Activated T-cell treated with anti-CD3 and anti-CD28 coated beads, Interleukin-2, amount 50 U/mL, for 4 hours (primary cell): ENCODE measurements at regions not wholly inside any gene's neighbourhood (a gene's known extent, or its start where the extent isn't known, plus 50 kb on each side); places are given as distances from the start of the nearest gene placed in this dataset.

Source experiments
- ATAC-seq, 2 donors: fragments of 200-7000 bp; cut with Tn5 transposase; one replicate each; pipeline ENCODE4 v1.10.0; 2021
- DNase-seq: peaks from one replicate; pipeline ENCODE4 v3.0.0-alpha.2; 2020
- H3K27me3 Mint-ChIP-seq: one replicate; pipeline ENCODE4 v1.8.0; 2021; ENCODE audit warnings: low read depth, mixed read lengths
- H3K36me3 Mint-ChIP-seq: one replicate; pipeline ENCODE4 v1.8.0; 2022; ENCODE audit warnings: mixed read lengths; ENCODE audit not compliant: insufficient read depth
- H3K4me1 Mint-ChIP-seq: one replicate; pipeline ENCODE4 v1.8.0; 2021; ENCODE audit warnings: low read depth, mixed read lengths
- H3K4me3 Mint-ChIP-seq: one replicate; pipeline ENCODE4 v1.8.0; 2021; ENCODE audit warnings: mild to moderate bottlenecking, moderate library complexity, mixed read lengths
- H3K9me3 Mint-ChIP-seq: one replicate; pipeline ENCODE4 v1.8.0; 2021; ENCODE audit warnings: mixed read lengths

GRCh38 chr10:4719036-4719435 is 107.0 kb upstream of the AKR1E2 start:
- H3K36me3 Mint-ChIP-seq: no peaks in the 10 kb centered on the region
- no peaks in the 10 kb centered on the region for H3K9me3 Mint-ChIP-seq
- ATAC-seq: no peak
- H3K4me3 Mint-ChIP-seq: no peak overlapping the region
- DNase-seq: no peak
- H3K27me3 Mint-ChIP-seq: peaks cover 15% of the 10 kb centered on the region
- no peaks in the 10 kb centered on the region for H3K4me1 Mint-ChIP-seq

GRCh38 chr10:4718544-4718943 is 107.5 kb upstream of the AKR1E2 start:
- H3K27me3 Mint-ChIP-seq: peaks cover 15% of the 10 kb centered on the region
- H3K4me3 Mint-ChIP-seq: no peak overlapping the region
- no peaks in the 10 kb centered on the region for H3K4me1 Mint-ChIP-seq
- H3K36me3 Mint-ChIP-seq: no peaks in the 10 kb centered on the region
- no peak for ATAC-seq
- H3K9me3 Mint-ChIP-seq: no peaks in the 10 kb centered on the region
- DNase-seq: no peak

GRCh38 chr10:4717670-4718069 is 108.3 kb upstream of the AKR1E2 start:
- Mint-ChIP-seq H3K4me3 (no peak overlapping the region), H3K9me3 (no peaks in the 10 kb centered on the region), H3K36me3 (no peaks in the 10 kb centered on the region), H3K27me3 (peaks cover 15% of the 10 kb centered on the region), H3K4me1 (no peaks in the 10 kb centered on the region)
- DNase-seq (no peak), ATAC-seq (no peak)

- no peaks in the 10 kb centered on the region for H3K36me3 Mint-ChIP-seq
- H3K9me3 Mint-ChIP-seq: no peaks in the 10 kb centered on the region
- peaks cover 24% of the 10 kb centered on the region for H3K27me3 Mint-ChIP-seq
- no peak overlapping the region for H3K4me3 Mint-ChIP-seq
- DNase-seq: no peak
- no peaks in the 10 kb centered on the region for H3K4me1 Mint-ChIP-seq
- no peak for ATAC-seq
Observed at GRCh38 chr10:4710858-4711257, 115.1 kb upstream of the AKR1E2 start.

- no peak for ATAC-seq
- H3K36me3 Mint-ChIP-seq: no peaks in the 10 kb centered on the region
- H3K9me3 Mint-ChIP-seq: no peaks in the 10 kb centered on the region
- no peaks in the 10 kb centered on the region for H3K4me1 Mint-ChIP-seq
- DNase-seq: no peak
- no peak overlapping the region for H3K4me3 Mint-ChIP-seq
- peaks cover 24% of the 10 kb centered on the region for H3K27me3 Mint-ChIP-seq
Observed at GRCh38 chr10:4708123-4708759, 117.8 kb upstream of the AKR1E2 start.

- no peak for ATAC-seq
- no peak for DNase-seq
Observed at GRCh38 chr10:4707221-4707620, 118.8 kb upstream of the AKR1E2 start.

GRCh38 chr10:4704034-4704545 is 121.9 kb upstream of the AKR1E2 start:
- Mint-ChIP-seq H3K4me1 (no peaks in the 10 kb centered on the region), H3K36me3 (no peaks in the 10 kb centered on the region), H3K27me3 (peaks cover 24% of the 10 kb centered on the region), H3K9me3 (no peaks in the 10 kb centered on the region), H3K4me3 (no peak overlapping the region)
- ATAC-seq: no peak
- DNase-seq: no peak

More at GRCh38 chr10:4707221-4707620, 118.8 kb upstream of the AKR1E2 start:
- no peaks in the 10 kb centered on the region for H3K9me3 Mint-ChIP-seq
- H3K4me1 Mint-ChIP-seq: no peaks in the 10 kb centered on the region
- H3K36me3 Mint-ChIP-seq: no peaks in the 10 kb centered on the region
- H3K4me3 Mint-ChIP-seq: no peak overlapping the region
- peaks cover 24% of the 10 kb centered on the region for H3K27me3 Mint-ChIP-seq

GRCh38 chr10:4701016-4701415 is 125.0 kb upstream of the AKR1E2 start:
- Mint-ChIP-seq H3K4me3 (no peak overlapping the region), H3K4me1 (no peaks in the 10 kb centered on the region), H3K27me3 (peaks cover 15% of the 10 kb centered on the region), H3K9me3 (no peaks in the 10 kb centered on the region), H3K36me3 (no peaks in the 10 kb centered on the region)
- no peak for DNase-seq
- no peak for ATAC-seq

GRCh38 chr10:4699950-4700730 is 125.9 kb upstream of the AKR1E2 start:
- Mint-ChIP-seq H3K36me3 (no peaks in the 10 kb centered on the region), H3K9me3 (no peaks in the 10 kb centered on the region), H3K27me3 (peaks cover 15% of the 10 kb centered on the region), H3K4me1 (no peaks in the 10 kb centered on the region), H3K4me3 (no peak overlapping the region)
- ATAC-seq (no peak), DNase-seq (no peak)

GRCh38 chr10:4698075-4698474 is 127.9 kb upstream of the AKR1E2 start:
- no peak for ATAC-seq
- H3K36me3 Mint-ChIP-seq: no peaks in the 10 kb centered on the region
- H3K27me3 Mint-ChIP-seq: peaks cover 10% of the 10 kb centered on the region
- H3K4me3 Mint-ChIP-seq: no peak overlapping the region
- no peak for DNase-seq
- no peaks in the 10 kb centered on the region for H3K9me3 Mint-ChIP-seq
- H3K4me1 Mint-ChIP-seq: no peaks in the 10 kb centered on the region

GRCh38 chr10:4696186-4696585 is 129.8 kb upstream of the AKR1E2 start:
- no peak for ATAC-seq
- no peaks in the 10 kb centered on the region for H3K36me3 Mint-ChIP-seq
- H3K4me3 Mint-ChIP-seq: no peak overlapping the region
- no peak for DNase-seq
- no peaks in the 10 kb centered on the region for H3K4me1 Mint-ChIP-seq
- H3K27me3 Mint-ChIP-seq: peaks cover 10% of the 10 kb centered on the region
- H3K9me3 Mint-ChIP-seq: no peaks in the 10 kb centered on the region

GRCh38 chr10:4693967-4694366 is 132.0 kb upstream of the AKR1E2 start:
- H3K27me3 Mint-ChIP-seq: peaks cover 10% of the 10 kb centered on the region
- H3K36me3 Mint-ChIP-seq: no peaks in the 10 kb centered on the region
- DNase-seq (no peak), ATAC-seq (no peak)
- H3K9me3 Mint-ChIP-seq: no peaks in the 10 kb centered on the region
- H3K4me1 Mint-ChIP-seq: no peaks in the 10 kb centered on the region
- H3K4me3 Mint-ChIP-seq: no peak overlapping the region

- ATAC-seq: no peak
- no peaks in the 10 kb centered on the region for H3K9me3 Mint-ChIP-seq
- no peaks in the 10 kb centered on the region for H3K36me3 Mint-ChIP-seq
- peaks cover 16% of the 10 kb centered on the region for H3K4me1 Mint-ChIP-seq
- peaks cover 4% of the 10 kb centered on the region for H3K27me3 Mint-ChIP-seq
- no peak overlapping the region for H3K4me3 Mint-ChIP-seq
- DNase-seq: no peak
Observed at GRCh38 chr10:4692206-4692605, 133.8 kb upstream of the AKR1E2 start.

GRCh38 chr10:4691776-4692175 is 134.2 kb upstream of the AKR1E2 start:
- peaks cover 4% of the 10 kb centered on the region for H3K27me3 Mint-ChIP-seq
- no peaks in the 10 kb centered on the region for H3K36me3 Mint-ChIP-seq
- DNase-seq: no peak
- no peaks in the 10 kb centered on the region for H3K9me3 Mint-ChIP-seq
- peaks cover 20% of the 10 kb centered on the region for H3K4me1 Mint-ChIP-seq
- no peak overlapping the region for H3K4me3 Mint-ChIP-seq
- no peak for ATAC-seq

- peaks cover 4% of the 10 kb centered on the region for H3K27me3 Mint-ChIP-seq
- no peaks in the 10 kb centered on the region for H3K36me3 Mint-ChIP-seq
- H3K4me3 Mint-ChIP-seq: no peak overlapping the region
- no peaks in the 10 kb centered on the region for H3K9me3 Mint-ChIP-seq
- H3K4me1 Mint-ChIP-seq: peaks cover 24% of the 10 kb centered on the region
- ATAC-seq (no peak), DNase-seq (no peak)
Observed at GRCh38 chr10:4691301-4691700, 134.7 kb upstream of the AKR1E2 start.
